ENCODE measurements at regions not wholly inside any gene's neighbourhood (a gene's known extent, or its start where the extent isn't known, plus 50 kb on each side); places are given as distances from the start of the nearest gene placed in this dataset.

GRCh38 chr6:14729129-14729871, 516.6 kb upstream of the JARID2 start (continued):
- TF ChIP-seq MTA2 (IDR thresholded peaks at IDR 0.05; ENCODE audit: low read depth), result peak; percentile 50; the same call in 1 of the 2 replicates
- TF ChIP-seq SP1 (IDR thresholded peaks at IDR 0.05; ENCODE audit: low read depth, low read length), result no peak
- no peak for TF ChIP-seq PAX8 (IDR thresholded peaks at IDR 0.05)
- TF ChIP-seq TBL1XR1 (IDR thresholded peaks at IDR 0.05; ENCODE audit: low read depth, low read length), result peak; percentile 32; the same call in 1 of the 2 replicates
- peak; percentile 29; the same call in 1 of the 2 replicates for TF ChIP-seq MTA3 (IDR thresholded peaks at IDR 0.05; ENCODE audit: borderline replicate concordance, low read length)
- peak; percentile 32; the same call in 1 of the 2 replicates for TF ChIP-seq USF2 (IDR thresholded peaks at IDR 0.05; ENCODE audit: borderline replicate concordance, low read depth, low read length)
- peak; percentile 44 for TF ChIP-seq MEF2B (IDR thresholded peaks at IDR 0.05; ENCODE audit: partially characterized antibody, poor library complexity, severe bottlenecking)
- TF ChIP-seq EED (IDR thresholded peaks at IDR 0.05; ENCODE audit: low read depth), result peak; percentile 39
- TF ChIP-seq, protein P1, sequence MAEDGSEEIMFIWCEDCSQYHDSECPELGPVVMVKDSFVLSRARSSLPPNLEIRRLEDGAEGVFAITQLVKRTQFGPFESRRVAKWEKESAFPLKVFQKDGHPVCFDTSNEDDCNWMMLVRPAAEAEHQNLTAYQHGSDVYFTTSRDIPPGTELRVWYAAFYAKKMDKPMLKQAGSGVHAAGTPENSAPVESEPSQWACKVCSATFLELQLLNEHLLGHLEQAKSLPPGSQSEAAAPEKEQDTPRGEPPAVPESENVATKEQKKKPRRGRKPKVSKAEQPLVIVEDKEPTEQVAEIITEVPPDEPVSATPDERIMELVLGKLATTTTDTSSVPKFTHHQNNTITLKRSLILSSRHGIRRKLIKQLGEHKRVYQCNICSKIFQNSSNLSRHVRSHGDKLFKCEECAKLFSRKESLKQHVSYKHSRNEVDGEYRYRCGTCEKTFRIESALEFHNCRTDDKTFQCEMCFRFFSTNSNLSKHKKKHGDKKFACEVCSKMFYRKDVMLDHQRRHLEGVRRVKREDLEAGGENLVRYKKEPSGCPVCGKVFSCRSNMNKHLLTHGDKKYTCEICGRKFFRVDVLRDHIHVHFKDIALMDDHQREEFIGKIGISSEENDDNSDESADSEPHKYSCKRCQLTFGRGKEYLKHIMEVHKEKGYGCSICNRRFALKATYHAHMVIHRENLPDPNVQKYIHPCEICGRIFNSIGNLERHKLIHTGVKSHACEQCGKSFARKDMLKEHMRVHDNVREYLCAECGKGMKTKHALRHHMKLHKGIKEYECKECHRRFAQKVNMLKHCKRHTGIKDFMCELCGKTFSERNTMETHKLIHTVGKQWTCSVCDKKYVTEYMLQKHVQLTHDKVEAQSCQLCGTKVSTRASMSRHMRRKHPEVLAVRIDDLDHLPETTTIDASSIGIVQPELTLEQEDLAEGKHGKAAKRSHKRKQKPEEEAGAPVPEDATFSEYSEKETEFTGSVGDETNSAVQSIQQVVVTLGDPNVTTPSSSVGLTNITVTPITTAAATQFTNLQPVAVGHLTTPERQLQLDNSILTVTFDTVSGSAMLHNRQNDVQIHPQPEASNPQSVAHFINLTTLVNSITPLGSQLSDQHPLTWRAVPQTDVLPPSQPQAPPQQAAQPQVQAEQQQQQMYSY (CRISPR knock-in tag; IDR thresholded peaks at IDR 0.05), result no peak
- TF ChIP-seq ZBED1 (IDR thresholded peaks at IDR 0.05; ENCODE audit: borderline replicate concordance), result no peak
- TF ChIP-seq POLR2AphosphoS5 (IDR thresholded peaks at IDR 0.05; ENCODE audit: low read length), result peak; percentile 70
- TF ChIP-seq, protein P2, sequence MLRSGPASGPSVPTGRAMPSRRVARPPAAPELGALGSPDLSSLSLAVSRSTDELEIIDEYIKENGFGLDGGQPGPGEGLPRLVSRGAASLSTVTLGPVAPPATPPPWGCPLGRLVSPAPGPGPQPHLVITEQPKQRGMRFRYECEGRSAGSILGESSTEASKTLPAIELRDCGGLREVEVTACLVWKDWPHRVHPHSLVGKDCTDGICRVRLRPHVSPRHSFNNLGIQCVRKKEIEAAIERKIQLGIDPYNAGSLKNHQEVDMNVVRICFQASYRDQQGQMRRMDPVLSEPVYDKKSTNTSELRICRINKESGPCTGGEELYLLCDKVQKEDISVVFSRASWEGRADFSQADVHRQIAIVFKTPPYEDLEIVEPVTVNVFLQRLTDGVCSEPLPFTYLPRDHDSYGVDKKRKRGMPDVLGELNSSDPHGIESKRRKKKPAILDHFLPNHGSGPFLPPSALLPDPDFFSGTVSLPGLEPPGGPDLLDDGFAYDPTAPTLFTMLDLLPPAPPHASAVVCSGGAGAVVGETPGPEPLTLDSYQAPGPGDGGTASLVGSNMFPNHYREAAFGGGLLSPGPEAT (IDR thresholded peaks at IDR 0.05; ENCODE audit: low read depth), result peak; percentile 74; the same call in 1 of the 2 replicates
- TF ChIP-seq DPF2 (IDR thresholded peaks at IDR 0.05), result peak; percentile 79
- TF ChIP-seq BRCA1 (IDR thresholded peaks at IDR 0.05; ENCODE audit: low read depth, low read length), result no peak
- TF ChIP-seq CREM (IDR thresholded peaks at IDR 0.05; ENCODE audit: low read depth), result 0 out of 2 replicates have a peak, but pooled peaks have one; percentile 36
- TF ChIP-seq RUNX3 (IDR thresholded peaks at IDR 0.05; ENCODE audit: low read length), result peak; percentile 83

Data from GM12878 (cell line).